ENCODE measurements at regions not wholly inside any gene's neighbourhood (a gene's known extent, or its start where the extent isn't known, plus 50 kb on each side); places are given as distances from the start of the nearest gene placed in this dataset.

DNA sequence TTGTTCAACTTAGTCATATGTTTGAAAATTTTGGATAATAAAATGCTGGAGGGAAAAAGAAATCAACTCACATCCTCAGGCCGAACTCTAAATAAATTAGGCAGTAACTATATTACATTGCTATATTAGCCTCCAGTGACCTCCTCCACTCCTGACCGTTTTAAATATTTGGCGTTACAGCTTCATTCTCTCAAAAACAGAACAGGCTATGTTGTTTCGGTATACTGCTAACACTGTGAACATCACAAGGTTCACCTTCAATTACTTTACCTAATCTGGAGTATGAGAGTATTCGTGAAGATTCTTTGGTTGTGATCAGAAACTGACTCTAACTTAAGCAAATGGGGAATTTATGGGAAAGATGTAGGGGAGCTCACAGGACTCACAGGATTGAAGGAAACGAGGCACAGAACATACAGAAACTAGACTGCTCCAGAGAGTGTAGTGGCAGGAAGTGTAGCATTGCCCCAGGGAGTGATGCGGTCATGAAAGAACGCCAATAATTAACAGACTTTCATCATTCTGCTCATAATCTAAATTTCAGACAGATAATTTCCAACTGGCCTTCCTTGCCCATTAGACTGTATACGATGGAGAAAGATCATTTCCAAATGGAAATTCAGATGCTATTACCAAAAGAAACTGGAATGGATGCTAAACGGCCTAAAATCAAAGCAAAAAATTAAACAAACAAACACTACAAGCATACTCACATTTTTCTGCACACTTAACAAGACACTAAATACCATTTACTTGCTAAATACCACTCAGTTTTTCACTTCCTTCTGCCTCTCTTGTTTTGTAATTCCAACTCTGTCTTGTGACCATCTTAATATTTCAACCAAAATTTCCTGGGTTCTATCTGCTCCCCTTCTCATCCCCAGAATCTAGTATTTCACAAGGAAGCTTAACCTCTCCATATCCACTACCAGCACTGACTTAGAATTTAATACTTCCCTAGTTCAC lies 110.1 kb upstream of the LPAR1 start:
- TF ChIP-seq TAF1 (IDR thresholded peaks at IDR 0.05; ENCODE audit: low read depth) (no peak), EZH2 (IDR thresholded peaks at IDR 0.05; ENCODE audit: borderline replicate concordance, insufficient read depth, low read length, poor library complexity, severe bottlenecking) (no peak)

All from neural cell (in vitro differentiated cells).